ENCODE measurements at regions not wholly inside any gene's neighbourhood (a gene's known extent, or its start where the extent isn't known, plus 50 kb on each side); places are given as distances from the start of the nearest gene placed in this dataset.

DNA sequence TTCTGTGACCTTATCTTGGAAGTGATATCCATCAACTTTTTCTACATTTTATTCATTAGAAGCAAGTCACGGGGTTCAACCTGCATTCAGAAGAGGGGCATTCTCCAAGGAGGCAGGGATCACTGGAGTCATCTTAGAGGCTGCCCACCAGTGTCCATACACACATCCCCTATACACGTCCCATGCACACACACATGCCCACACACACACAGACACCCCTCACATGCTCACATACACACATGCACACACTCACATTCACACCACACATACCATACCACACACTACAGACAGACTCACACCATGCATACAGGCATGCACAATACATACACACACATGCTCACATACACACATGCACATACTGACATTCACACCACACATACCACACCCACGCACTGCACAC is 884.7 kb downstream of the TBC1D22A start:
- CTCF ChIA-PET: no interaction called here
- TF ChIP-seq, protein P1, sequence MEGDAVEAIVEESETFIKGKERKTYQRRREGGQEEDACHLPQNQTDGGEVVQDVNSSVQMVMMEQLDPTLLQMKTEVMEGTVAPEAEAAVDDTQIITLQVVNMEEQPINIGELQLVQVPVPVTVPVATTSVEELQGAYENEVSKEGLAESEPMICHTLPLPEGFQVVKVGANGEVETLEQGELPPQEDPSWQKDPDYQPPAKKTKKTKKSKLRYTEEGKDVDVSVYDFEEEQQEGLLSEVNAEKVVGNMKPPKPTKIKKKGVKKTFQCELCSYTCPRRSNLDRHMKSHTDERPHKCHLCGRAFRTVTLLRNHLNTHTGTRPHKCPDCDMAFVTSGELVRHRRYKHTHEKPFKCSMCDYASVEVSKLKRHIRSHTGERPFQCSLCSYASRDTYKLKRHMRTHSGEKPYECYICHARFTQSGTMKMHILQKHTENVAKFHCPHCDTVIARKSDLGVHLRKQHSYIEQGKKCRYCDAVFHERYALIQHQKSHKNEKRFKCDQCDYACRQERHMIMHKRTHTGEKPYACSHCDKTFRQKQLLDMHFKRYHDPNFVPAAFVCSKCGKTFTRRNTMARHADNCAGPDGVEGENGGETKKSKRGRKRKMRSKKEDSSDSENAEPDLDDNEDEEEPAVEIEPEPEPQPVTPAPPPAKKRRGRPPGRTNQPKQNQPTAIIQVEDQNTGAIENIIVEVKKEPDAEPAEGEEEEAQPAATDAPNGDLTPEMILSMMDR (IDR thresholded peaks at IDR 0.05; ENCODE audit: insufficient read depth, low read depth, low read length): no peak
- Histone ChIP-seq H3K36me3 (ENCODE audit: control insufficient read depth, insufficient read depth, low read length) (no peaks in the 10 kb centered on the region), H3K4me3 (ENCODE audit: low read depth, low read length) (no peak overlapping the region), H3K27me3 (ENCODE audit: control insufficient read depth, insufficient read depth, low read length) (no peaks in the 10 kb centered on the region)
- POLR2A ChIA-PET: no interaction called here
- no peak for DNase-seq (ENCODE audit: low read depth)

DNA sequence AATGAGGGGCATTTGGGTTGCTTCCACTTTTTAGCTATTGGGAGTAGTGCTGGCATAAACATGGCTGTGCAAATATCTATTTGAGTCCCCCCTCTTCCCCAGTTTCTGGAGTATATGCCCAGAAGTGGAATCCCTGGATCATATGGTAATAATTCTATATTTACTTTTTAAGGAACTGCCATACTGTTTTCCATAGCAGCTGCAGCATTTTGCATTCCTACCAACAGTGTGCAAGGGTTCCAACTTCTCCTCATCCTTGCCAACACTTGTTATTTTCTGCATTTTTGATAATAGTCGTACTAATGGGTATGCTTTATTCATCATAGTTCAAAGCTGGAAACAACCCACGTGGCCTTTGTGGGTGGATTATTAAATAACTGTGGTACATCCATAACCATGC is 883.5 kb downstream of the TBC1D22A start:
- DNase-seq (ENCODE audit: low read depth): no peak
- Histone ChIP-seq H3K36me3 (ENCODE audit: control insufficient read depth, insufficient read depth, low read length) (no peaks in the 10 kb centered on the region), H3K4me3 (ENCODE audit: low read depth, low read length) (no peak overlapping the region), H3K27me3 (ENCODE audit: control insufficient read depth, insufficient read depth, low read length) (no peaks in the 10 kb centered on the region)
- TF ChIP-seq, protein P1 (IDR thresholded peaks at IDR 0.05; ENCODE audit: insufficient read depth, low read depth, low read length): no peak
- CTCF ChIA-PET: no interaction called here
- POLR2A ChIA-PET: no interaction called here

DNA sequence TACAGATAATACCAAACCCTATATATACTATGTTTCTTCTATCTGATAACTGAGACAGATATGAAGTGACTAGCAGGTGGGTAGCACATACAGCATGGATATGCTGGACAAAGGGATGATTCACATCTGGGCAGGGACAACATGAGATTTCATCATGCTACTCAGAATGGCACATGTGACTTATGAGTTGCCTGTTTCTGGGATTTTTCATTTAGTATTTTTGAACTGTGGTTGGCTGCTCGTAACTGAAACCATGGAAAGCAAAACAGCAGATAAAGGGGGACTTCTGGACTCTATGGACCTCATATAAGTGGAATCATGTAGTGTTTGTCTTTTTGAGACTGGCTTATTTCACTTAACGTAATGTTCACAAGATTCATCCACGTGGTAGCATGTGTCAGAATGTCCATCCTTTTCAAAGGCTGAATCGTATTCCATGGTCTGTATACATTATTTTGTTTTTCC is 883.0 kb downstream of the TBC1D22A start:
- Histone ChIP-seq H3K4me3 (ENCODE audit: low read depth, low read length) (no peak overlapping the region), H3K36me3 (ENCODE audit: control insufficient read depth, insufficient read depth, low read length) (no peaks in the 10 kb centered on the region), H3K27me3 (ENCODE audit: control insufficient read depth, insufficient read depth, low read length) (no peaks in the 10 kb centered on the region)
- TF ChIP-seq, protein P1 (IDR thresholded peaks at IDR 0.05; ENCODE audit: insufficient read depth, low read depth, low read length): no peak
- ChIA-PET POLR2A (no interaction called here), CTCF (no interaction called here)
- DNase-seq (ENCODE audit: low read depth): no peak

DNA sequence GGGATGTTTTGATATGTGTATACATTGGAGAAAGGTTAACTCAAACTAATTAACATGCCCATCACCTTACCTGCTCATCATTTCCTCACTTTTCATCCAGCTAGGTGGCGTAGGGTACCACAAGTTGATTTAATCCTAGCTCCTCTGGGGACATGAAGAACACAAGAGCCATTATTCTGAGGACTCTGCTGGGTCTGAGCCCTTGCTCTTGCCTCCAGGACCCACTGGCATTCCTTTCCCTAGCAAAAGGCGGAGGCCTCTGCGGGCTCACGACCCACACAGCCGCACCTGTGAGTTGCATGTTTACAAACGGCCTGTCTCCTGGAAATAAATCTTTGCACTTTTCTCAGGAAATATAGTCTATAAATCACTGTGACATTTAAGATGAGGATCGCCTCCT is 871.9 kb downstream of the TBC1D22A start:
- Histone ChIP-seq H3K4me3 (ENCODE audit: low read depth, low read length) (no peak overlapping the region), H3K36me3 (ENCODE audit: control insufficient read depth, insufficient read depth, low read length) (no peaks in the 10 kb centered on the region), H3K27me3 (ENCODE audit: control insufficient read depth, insufficient read depth, low read length) (no peaks in the 10 kb centered on the region)
- no peak for DNase-seq (ENCODE audit: low read depth)
- ChIA-PET CTCF (no interaction called here), POLR2A (no interaction called here)
- TF ChIP-seq, protein P1 (IDR thresholded peaks at IDR 0.05; ENCODE audit: insufficient read depth, low read depth, low read length): no peak

DNA sequence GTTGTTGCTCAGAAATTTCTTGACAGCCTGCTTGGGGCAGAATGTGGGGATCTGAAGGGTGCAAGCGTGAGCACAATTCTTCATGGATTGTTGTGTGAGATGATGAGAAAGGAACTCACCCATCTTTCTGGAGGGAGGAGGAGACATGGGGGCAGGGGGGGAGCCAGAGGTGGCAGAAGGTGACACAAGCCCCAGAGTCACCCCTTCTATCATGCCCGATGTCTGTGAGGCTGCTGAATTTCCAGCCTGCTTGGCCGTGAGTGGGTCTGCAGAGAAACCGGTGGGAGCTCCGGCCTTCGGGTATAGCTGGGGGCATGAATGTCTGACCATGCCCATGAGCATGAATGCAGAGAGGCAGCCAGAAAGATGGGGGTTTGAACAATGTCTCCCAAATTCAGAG is 870.7 kb downstream of the TBC1D22A start:
- TF ChIP-seq, protein P1 (IDR thresholded peaks at IDR 0.05; ENCODE audit: insufficient read depth, low read depth, low read length): no peak
- Histone ChIP-seq H3K27me3 (ENCODE audit: control insufficient read depth, insufficient read depth, low read length) (no peaks in the 10 kb centered on the region), H3K36me3 (ENCODE audit: control insufficient read depth, insufficient read depth, low read length) (no peaks in the 10 kb centered on the region), H3K4me3 (ENCODE audit: low read depth, low read length) (no peak overlapping the region)
- ChIA-PET POLR2A (no interaction called here), CTCF (no interaction called here)
- DNase-seq (ENCODE audit: low read depth): no peak

Measured in BJ (cell line).